Activated CD8-positive, alpha-beta T cell treated with anti-CD3 and anti-CD28 coated beads, Interleukin-2, amount 10 ng/mL, durations not matched to agents 7 days and 5 days (primary cell): ENCODE measurements at regions not wholly inside any gene's neighbourhood (a gene's known extent, or its start where the extent isn't known, plus 50 kb on each side); places are given as distances from the start of the nearest gene placed in this dataset.

Experiments used
- ATAC-seq: fragments of 150-1000 bp; cut with Tn5 transposase; one replicate; pipeline ENCODE4 v1.10.0; 2021; ENCODE audit warnings: moderate library complexity
- CTCF ChIA-PET: fragments of 350-600 bp; sonication (Branson Sonifier 250); formaldehyde crosslinking; loops from one replicate; lab custom pipeline; 2021; ENCODE audit warnings: antibody characterized with exemption; lab: Charles Lee
- POLR2A ChIA-PET: fragments of 350-600 bp; sonication (Branson Sonifier 250); formaldehyde crosslinking; loops from one replicate; lab custom pipeline; 2021; ENCODE audit warnings: antibody characterized with exemption; lab: Charles Lee
- DNase-seq: peaks from one replicate; pipeline ENCODE4 v3.0.0-alpha.2; 2020
- H3K27ac Mint-ChIP-seq: one replicate; pipeline ENCODE4 v1.8.0; 2021; ENCODE audit warnings: mild to moderate bottlenecking, mixed read lengths
- H3K27me3 Mint-ChIP-seq: one replicate; pipeline ENCODE4 v1.8.0; 2021; ENCODE audit warnings: low read depth, mixed read lengths
- H3K36me3 Mint-ChIP-seq: one replicate; pipeline ENCODE4 v1.8.0; 2021; ENCODE audit warnings: low read depth, mixed read lengths
- H3K4me1 Mint-ChIP-seq: one replicate; pipeline ENCODE4 v1.8.0; 2021; ENCODE audit warnings: low read depth, mixed read lengths
- H3K4me3 Mint-ChIP-seq: one replicate; pipeline ENCODE4 v1.8.0; 2021; ENCODE audit warnings: mild to moderate bottlenecking, mixed read lengths
- H3K9me3 Mint-ChIP-seq: one replicate; pipeline ENCODE4 v1.8.0; 2022; ENCODE audit warnings: mixed read lengths; ENCODE audit not compliant: insufficient read depth

- H3K4me1 Mint-ChIP-seq, result no peaks in the 10 kb centered on the region
- H3K36me3 Mint-ChIP-seq, result no peaks in the 10 kb centered on the region
- no peak for DNase-seq
- no peak overlapping the region for H3K27ac Mint-ChIP-seq
- H3K9me3 Mint-ChIP-seq, result peaks cover 5% of the 10 kb centered on the region
- ChIA-PET CTCF (no interaction called here), POLR2A (no interaction called here)
- no peak overlapping the region for H3K4me3 Mint-ChIP-seq
- no peak for ATAC-seq
- H3K27me3 Mint-ChIP-seq, result no peaks in the 10 kb centered on the region
Observed at GRCh38 chr3:24582431-24583403, 88.1 kb upstream of the THRB start.

GRCh38 chr3:24586920-24587319, 92.3 kb upstream of the THRB start:
- Mint-ChIP-seq H3K9me3 (no peaks in the 10 kb centered on the region), H3K27ac (no peak overlapping the region), H3K27me3 (no peaks in the 10 kb centered on the region), H3K4me3 (no peak overlapping the region), H3K36me3 (no peaks in the 10 kb centered on the region), H3K4me1 (no peaks in the 10 kb centered on the region)
- ChIA-PET POLR2A (no interaction called here), CTCF (no interaction called here)
- no peak for ATAC-seq
- DNase-seq, result no peak

GRCh38 chr3:24588629-24589512, 94.2 kb upstream of the THRB start:
- ATAC-seq (no peak), DNase-seq (no peak)
- Mint-ChIP-seq H3K27ac (no peak overlapping the region), H3K4me3 (no peak overlapping the region), H3K36me3 (no peaks in the 10 kb centered on the region), H3K4me1 (no peaks in the 10 kb centered on the region), H3K27me3 (no peaks in the 10 kb centered on the region), H3K9me3 (no peaks in the 10 kb centered on the region)
- POLR2A ChIA-PET, result no interaction called here
- CTCF ChIA-PET, result no interaction called here

- no peak for ATAC-seq
- Mint-ChIP-seq H3K27me3 (no peaks in the 10 kb centered on the region), H3K27ac (no peak overlapping the region), H3K36me3 (no peaks in the 10 kb centered on the region), H3K4me1 (no peaks in the 10 kb centered on the region), H3K9me3 (no peaks in the 10 kb centered on the region), H3K4me3 (no peak overlapping the region)
- ChIA-PET CTCF (no interaction called here), POLR2A (no interaction called here)
- no peak for DNase-seq
Observed at GRCh38 chr3:24589513-24589851, 94.8 kb upstream of the THRB start.

GRCh38 chr3:24589931-24590880, 95.6 kb upstream of the THRB start:
- no peak for ATAC-seq
- no peaks in the 10 kb centered on the region for H3K36me3 Mint-ChIP-seq
- H3K9me3 Mint-ChIP-seq, result no peaks in the 10 kb centered on the region
- H3K4me3 Mint-ChIP-seq, result no peak overlapping the region
- no peaks in the 10 kb centered on the region for H3K27me3 Mint-ChIP-seq
- DNase-seq, result no peak
- ChIA-PET POLR2A (no interaction called here), CTCF (no interaction called here)
- no peak overlapping the region for H3K27ac Mint-ChIP-seq
- H3K4me1 Mint-ChIP-seq, result no peaks in the 10 kb centered on the region

GRCh38 chr3:24591191-24591590, 96.5 kb upstream of the THRB start:
- ChIA-PET CTCF (no interaction called here), POLR2A (no interaction called here)
- H3K27ac Mint-ChIP-seq, result no peak overlapping the region
- no peaks in the 10 kb centered on the region for H3K36me3 Mint-ChIP-seq
- DNase-seq, result no peak
- H3K4me1 Mint-ChIP-seq, result no peaks in the 10 kb centered on the region
- H3K9me3 Mint-ChIP-seq, result no peaks in the 10 kb centered on the region
- ATAC-seq, result no peak
- no peaks in the 10 kb centered on the region for H3K27me3 Mint-ChIP-seq
- no peak overlapping the region for H3K4me3 Mint-ChIP-seq

- H3K4me3 Mint-ChIP-seq, result no peak overlapping the region
Observed at GRCh38 chr3:24591661-24592555, 97.3 kb upstream of the THRB start.

GRCh38 chr3:24594161-24594560, 99.5 kb upstream of the THRB start:
- ChIA-PET POLR2A (no interaction called here), CTCF (no interaction called here)
- H3K27me3 Mint-ChIP-seq, result no peaks in the 10 kb centered on the region
- H3K27ac Mint-ChIP-seq, result no peak overlapping the region
- DNase-seq, result no peak
- no peaks in the 10 kb centered on the region for H3K36me3 Mint-ChIP-seq
- ATAC-seq, result no peak
- H3K4me3 Mint-ChIP-seq, result no peak overlapping the region
- H3K9me3 Mint-ChIP-seq, result no peaks in the 10 kb centered on the region
- no peaks in the 10 kb centered on the region for H3K4me1 Mint-ChIP-seq

More at GRCh38 chr3:24591661-24592555, 97.3 kb upstream of the THRB start:
- Mint-ChIP-seq H3K27me3 (no peaks in the 10 kb centered on the region), H3K27ac (no peak overlapping the region), H3K9me3 (no peaks in the 10 kb centered on the region), H3K4me1 (no peaks in the 10 kb centered on the region), H3K36me3 (no peaks in the 10 kb centered on the region)
- ATAC-seq, result no peak
- no peak for DNase-seq
- ChIA-PET POLR2A (no interaction called here), CTCF (no interaction called here)

GRCh38 chr3:24595796-24596195, 101.1 kb upstream of the THRB start:
- H3K27ac Mint-ChIP-seq, result no peak overlapping the region
- no peaks in the 10 kb centered on the region for H3K36me3 Mint-ChIP-seq
- POLR2A ChIA-PET, result no interaction called here
- no peaks in the 10 kb centered on the region for H3K27me3 Mint-ChIP-seq
- H3K9me3 Mint-ChIP-seq, result no peaks in the 10 kb centered on the region
- CTCF ChIA-PET, result no interaction called here
- DNase-seq (no peak), ATAC-seq (no peak)
- no peak overlapping the region for H3K4me3 Mint-ChIP-seq
- H3K4me1 Mint-ChIP-seq, result no peaks in the 10 kb centered on the region

- Mint-ChIP-seq H3K9me3 (no peaks in the 10 kb centered on the region), H3K27me3 (no peaks in the 10 kb centered on the region), H3K36me3 (no peaks in the 10 kb centered on the region), H3K27ac (no peak overlapping the region), H3K4me3 (no peak overlapping the region), H3K4me1 (no peaks in the 10 kb centered on the region)
- ChIA-PET CTCF (no interaction called here), POLR2A (no interaction called here)
- ATAC-seq (no peak), DNase-seq (no peak)
Observed at GRCh38 chr3:24596626-24597025, 102.0 kb upstream of the THRB start.
